ENCODE measurements at regions not wholly inside any gene's neighbourhood (a gene's known extent, or its start where the extent isn't known, plus 50 kb on each side); places are given as distances from the start of the nearest gene placed in this dataset.

DNA sequence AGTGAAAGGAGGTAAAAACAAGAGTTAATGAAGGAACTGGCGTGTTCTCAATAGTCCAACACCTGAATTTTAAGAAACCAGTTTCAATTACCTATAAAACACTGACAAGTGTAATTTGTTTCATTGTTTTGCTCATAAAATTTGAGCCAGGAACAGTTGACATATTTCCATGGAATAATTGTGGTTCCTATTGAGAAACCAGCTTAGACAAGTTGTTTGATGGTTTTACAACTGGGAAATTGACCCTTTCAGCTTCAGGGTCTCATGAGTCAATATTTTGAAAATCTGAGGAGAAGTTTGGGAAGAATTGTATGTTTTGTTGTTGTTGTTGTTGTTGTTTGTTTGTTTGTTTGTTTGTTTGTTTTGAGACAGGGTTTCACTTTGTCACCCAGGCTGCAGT is 69.1 kb upstream of the GADD45A start:
- TF ChIP-seq CTCF (IDR thresholded peaks at IDR 0.05) (no peak), POLR2A (IDR thresholded peaks at IDR 0.05) (no peak)
